B cell (primary cell): ENCODE measurements at regions not wholly inside any gene's neighbourhood (a gene's known extent, or its start where the extent isn't known, plus 50 kb on each side); places are given as distances from the start of the nearest gene placed in this dataset.

Source experiments
- CTCF ChIP-seq: fragments of 200-600 bp; IDR thresholded peaks from one replicate; pipeline ENCODE4 v1.8.0; 2022; ENCODE audit warnings: antibody characterized with exemption, mild to moderate bottlenecking
- EZH2 ChIP-seq: IDR thresholded peaks from 2 replicates; pipeline ENCODE4 v1.6.1; 2012; ENCODE audit warnings: borderline replicate concordance, low read depth, mild to moderate bottlenecking, moderate library complexity, low read length; ENCODE audit not compliant: insufficient read depth, poor library complexity, severe bottlenecking

GRCh38 chr18:56377231-56377630 lies 261.2 kb downstream of the TXNL1 start:
- no peak for TF ChIP-seq CTCF
- no peak for TF ChIP-seq EZH2
